IMR-90 (cell line): ENCODE measurements at regions not wholly inside any gene's neighbourhood (a gene's known extent, or its start where the extent isn't known, plus 50 kb on each side); places are given as distances from the start of the nearest gene placed in this dataset.

Experiments
- ATAC-seq: fragments of 200-7000 bp; cut with Tn5 transposase; 2 replicates; pipeline ENCODE4 v1.9.1; 2020; ENCODE audit warnings: low read depth, mild to moderate bottlenecking, moderate library complexity
- BruUV-seq: library from RNA; stranded (reverse); fragments of 400-500 nt; replicated peaks from 2 replicates; lab custom pipeline; 2021; lab: Mats Ljungman, UMichigan
- CTCF ChIA-PET: fragments of 300-600 bp; formaldehyde crosslinking; extraction: SDS; loops from one replicate; lab custom pipeline; 2021; ENCODE audit warnings: antibody characterized with exemption; lab: Yijun Ruan, JAX
- POLR2A ChIA-PET: fragments of 300-600 bp; sonication (Branson Sonifier 250); formaldehyde crosslinking; loops from one replicate; lab custom pipeline; 2022; ENCODE audit warnings: antibody characterized with exemption; ENCODE audit not compliant: unreplicated experiment; lab: Charles Lee
- DNase-seq: peaks from one replicate; pipeline ENCODE4 v3.0.0; 2013
- H2AFZ ChIP-seq: replicated peaks from 2 replicates; pipeline ENCODE3; 2013; ENCODE audit warnings: low read length, mild to moderate bottlenecking; ENCODE audit not compliant: poor library complexity
- H2AK5ac ChIP-seq: 2 replicates; pipeline ENCODE4 v1.6.1; 2013; ENCODE audit warnings: low read depth, low read length, inconsistent platforms
- H2AK9ac ChIP-seq: replicated peaks from 2 replicates; pipeline ENCODE3; 2013; ENCODE audit warnings: mild to moderate bottlenecking, low read depth, low read length, moderate library complexity; ENCODE audit not compliant: poor library complexity
- H2BK120ac ChIP-seq: 2 replicates; pipeline ENCODE4 v1.6.1; 2013; ENCODE audit warnings: low read depth, low read length, inconsistent platforms
- H2BK15ac ChIP-seq: 3 replicates; pipeline ENCODE4 v1.6.1; 2013; ENCODE audit warnings: low read depth, low read length, inconsistent platforms
- H2BK20ac ChIP-seq: 2 replicates; pipeline ENCODE4 v1.6.1; 2013; ENCODE audit warnings: low read depth, mild to moderate bottlenecking, inconsistent platforms, low read length, moderate library complexity
- H2BK5ac ChIP-seq: 2 replicates; pipeline ENCODE4 v1.6.1; 2013; ENCODE audit warnings: mild to moderate bottlenecking, low read depth, low read length, inconsistent platforms; ENCODE audit not compliant: poor library complexity, severe bottlenecking
- H3K14ac ChIP-seq: replicated peaks from 2 replicates; pipeline ENCODE4 v1.6.1; 2013; ENCODE audit warnings: low read depth, low read length, inconsistent platforms
- H3K18ac ChIP-seq: 2 replicates; pipeline ENCODE4 v1.6.1; 2013; ENCODE audit warnings: low read depth, low read length, control low read depth
- H3K23ac ChIP-seq: 2 replicates; pipeline ENCODE4 v1.6.1; 2013; ENCODE audit warnings: low read depth, low read length, inconsistent platforms
- H3K27ac ChIP-seq: 2 replicates; pipeline ENCODE4 v1.5.1; 2013; ENCODE audit warnings: mild to moderate bottlenecking, control low read depth, low read length; ENCODE audit not compliant: insufficient read depth
- H3K27me3 ChIP-seq: 2 replicates; pipeline ENCODE4 v1.6.1; 2013; ENCODE audit warnings: low read length; ENCODE audit not compliant: control insufficient read depth, insufficient read depth
- H3K36me3 ChIP-seq: 2 replicates; pipeline ENCODE4 v1.6.1; 2013; ENCODE audit warnings: low read length, mixed read lengths; ENCODE audit not compliant: control insufficient read depth, insufficient read depth
- H3K4ac ChIP-seq: 2 replicates; pipeline ENCODE4 v1.6.1; 2013; ENCODE audit warnings: low read depth, low read length, inconsistent platforms
- H3K4me1 ChIP-seq: 2 replicates; pipeline ENCODE4 v1.6.1; 2013; ENCODE audit warnings: low read length, mixed read lengths; ENCODE audit not compliant: control insufficient read depth, insufficient read depth
- H3K4me2 ChIP-seq: 2 replicates; pipeline ENCODE4 v1.6.1; 2013; ENCODE audit warnings: low read depth, mild to moderate bottlenecking, control low read depth, low read length, moderate library complexity
- H3K4me3 ChIP-seq: 2 replicates; pipeline ENCODE4 v1.5.1; 2013; ENCODE audit warnings: low read depth, mild to moderate bottlenecking, control low read depth, low read length, moderate library complexity; ENCODE audit not compliant: insufficient read depth
- H3K56ac ChIP-seq: 2 replicates; pipeline ENCODE4 v1.6.1; 2013; ENCODE audit warnings: low read length, inconsistent platforms; ENCODE audit not compliant: insufficient read depth; ENCODE audit errors: extremely low read depth
- H3K79me1 ChIP-seq, 2 experiments: 2 replicates each; pipeline ENCODE4 v1.6.1; 2013; ENCODE audit warnings: low read length in 2 of 2, inconsistent platforms in 1 of 2, low read depth in 1 of 2
- H3K9ac ChIP-seq: 2 replicates; pipeline ENCODE4 v1.6.1; 2013; ENCODE audit warnings: low read depth, low read length, control low read depth
- H3K9me1 ChIP-seq: 2 replicates; pipeline ENCODE4 v1.6.1; 2013; ENCODE audit warnings: low read length, inconsistent platforms; ENCODE audit not compliant: insufficient read depth
- H3K9me3 ChIP-seq: 2 replicates; pipeline ENCODE4 v1.6.1; 2013; ENCODE audit warnings: low read length; ENCODE audit not compliant: control insufficient read depth, insufficient read depth
- H4K20me1 ChIP-seq: 2 replicates; pipeline ENCODE4 v1.6.1; 2013; ENCODE audit warnings: low read length, inconsistent platforms; ENCODE audit not compliant: insufficient read depth
- H4K5ac ChIP-seq: 2 replicates; pipeline ENCODE4 v1.6.1; 2013; ENCODE audit warnings: mild to moderate bottlenecking, low read depth, low read length, control low read depth
- H4K8ac ChIP-seq, 2 experiments: 2 replicates each; pipeline ENCODE4 v1.6.1; 2013; ENCODE audit warnings: low read depth in 2 of 2, low read length in 2 of 2, control low read depth in 1 of 2, inconsistent platforms in 1 of 2
- H4K91ac ChIP-seq: 2 replicates; pipeline ENCODE4 v1.6.1; 2013; ENCODE audit warnings: low read depth, low read length, inconsistent platforms; ENCODE audit not compliant: insufficient read depth
- BHLHE40 ChIP-seq: fragments of 150-350 bp; IDR thresholded peaks from 2 replicates; pipeline ENCODE4 v1.6.1; 2016; ENCODE audit warnings: mild to moderate bottlenecking, low read depth, low read length
- CEBPB ChIP-seq: IDR thresholded peaks from 2 replicates; pipeline ENCODE4 v1.6.1; 2012; ENCODE audit warnings: low read depth, low read length, improper control_type of control experiment
- CTCF ChIP-seq: conservative IDR thresholded peaks from 2 replicates; pipeline ENCODE4 v1.5.1; 2012; ENCODE audit warnings: mild to moderate bottlenecking, low read depth, low read length, improper control_type of control experiment
- ELK1 ChIP-seq: fragments of 150-350 bp; IDR thresholded peaks from 2 replicates; pipeline ENCODE4 v1.6.1; 2016; ENCODE audit warnings: low read depth, mild to moderate bottlenecking, low read length, moderate library complexity, borderline replicate concordance
- FOS ChIP-seq: fragments of 150-350 bp; IDR thresholded peaks from 2 replicates; pipeline ENCODE4 v1.6.1; 2016; ENCODE audit warnings: low read depth, low read length
- MAFK ChIP-seq: IDR thresholded peaks from 2 replicates; pipeline ENCODE4 v1.6.1; 2012; ENCODE audit warnings: low read depth, low read length, improper control_type of control experiment
- MAZ ChIP-seq: IDR thresholded peaks from 2 replicates; pipeline ENCODE4 v1.6.1; 2012; ENCODE audit warnings: low read depth, mild to moderate bottlenecking, low read length, improper control_type of control experiment, moderate library complexity, borderline replicate concordance
- NFE2L2 ChIP-seq: fragments of 150-350 bp; IDR thresholded peaks from 2 replicates; pipeline ENCODE4 v1.6.1; 2016; ENCODE audit warnings: low read depth, mild to moderate bottlenecking, low read length
- POLR2A ChIP-seq: IDR thresholded peaks from 2 replicates; pipeline ENCODE4 v1.6.1; 2012; ENCODE audit warnings: mild to moderate bottlenecking, low read depth, low read length
- RAD21 ChIP-seq: IDR thresholded peaks from 2 replicates; pipeline ENCODE4 v1.6.1; 2012; ENCODE audit warnings: low read length, improper control_type of control experiment
- RCOR1 ChIP-seq: IDR thresholded peaks from 2 replicates; pipeline ENCODE4 v1.6.1; 2012; ENCODE audit warnings: mild to moderate bottlenecking, low read length, improper control_type of control experiment; ENCODE audit not compliant: insufficient replicate concordance
- RFX5 ChIP-seq: IDR thresholded peaks from 2 replicates; pipeline ENCODE4 v1.8.0; 2012; ENCODE audit warnings: low read depth, mild to moderate bottlenecking, low read length, moderate library complexity
- SMC3 ChIP-seq: fragments of 150-350 bp; IDR thresholded peaks from 2 replicates; pipeline ENCODE4 v1.6.1; 2016; ENCODE audit warnings: low read depth, mild to moderate bottlenecking, antibody characterized with exemption, low read length, moderate library complexity
- USF2 ChIP-seq: fragments of 150-350 bp; IDR thresholded peaks from 2 replicates; pipeline ENCODE4 v1.6.1; 2017; ENCODE audit warnings: mild to moderate bottlenecking, antibody characterized with exemption, low read length, low read depth
- dilution Hi-C: fragments of 300-500 bp; cut with HindIII; formaldehyde crosslinking; loops from one replicate; pipeline ENCODE4 v1.14.3; 2018; ENCODE audit warnings: low sequenced_read_pairs; ENCODE audit not compliant: unreplicated experiment
- in situ Hi-C: fragments of 300-500 bp; cut with MboI; formaldehyde crosslinking; loops from 3 replicates; pipeline ENCODE4 v1.14.3; 2019; ENCODE audit warnings: low sequenced_read_pairs, inconsistent platforms, mixed read lengths
- intact Hi-C: fragments of 100-400 bp; cut with micrococcal nuclease; formaldehyde crosslinking; loops from 2 replicates; pipeline ENCODE4 v1.10.0; 2022

DNA sequence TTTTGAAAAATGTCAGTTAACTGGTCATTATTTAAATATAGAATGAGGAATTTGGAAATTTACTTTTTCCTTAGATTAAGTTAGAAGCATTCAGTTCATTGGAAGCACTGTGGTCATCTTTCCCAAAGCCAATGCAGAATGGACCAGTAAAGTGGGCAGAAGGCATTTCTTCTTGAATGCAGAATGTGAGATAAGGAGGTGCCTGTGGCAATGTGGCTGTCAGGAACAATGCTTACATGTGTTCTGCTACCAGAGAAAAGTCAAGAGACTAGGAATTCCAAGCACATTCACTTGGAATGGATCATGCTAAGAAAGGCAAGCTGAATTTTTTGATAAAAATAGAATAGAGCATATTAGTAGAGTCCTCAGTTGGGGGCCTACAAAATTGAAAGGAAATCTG lies 295.0 kb upstream of the KCNH7 start:
- dilution Hi-C loops (no loop called here), in situ Hi-C loops (no loop called here)
- no TSS peak for BruUV-seq

More for the DNA sequence above, 295.0 kb upstream of the KCNH7 start:
- Histone ChIP-seq H3K27me3 (no peaks in the 10 kb centered on the region), H4K8ac (no peak overlapping the region), H3K9me1 (no peaks in the 10 kb centered on the region), H3K9ac (no peak overlapping the region), H3K79me1 (no peaks in the 10 kb centered on the region), H2AK9ac (no peak overlapping the region), H2AK5ac (no peak overlapping the region), H2BK5ac (no peak overlapping the region), H4K5ac (no peak overlapping the region), H3K9me3 (no peaks in the 10 kb centered on the region), H3K14ac (no peak overlapping the region), H3K4me1 (no peaks in the 10 kb centered on the region), H3K4me2 (no peak overlapping the region), H3K36me3 (no peaks in the 10 kb centered on the region), H4K20me1 (no peaks in the 10 kb centered on the region), H2BK20ac (no peak overlapping the region), H3K56ac (no peak overlapping the region), H3K18ac (no peak overlapping the region), H2BK15ac (no peak overlapping the region), H3K23ac (no peak overlapping the region), H2BK120ac (no peak overlapping the region), H2AFZ (no peak overlapping the region), H3K4ac (no peak overlapping the region), H3K4me3 (no peak overlapping the region), H3K27ac (no peak overlapping the region), H4K91ac (no peak overlapping the region)
- intact Hi-C loops = loop anchor here (2.0 to 10.0 kb wide), 3 partner anchors 243 to 1549 kb away; no protein-coding TSS in a partner anchor
- DNase-seq (no peak), ATAC-seq (no peak)
- POLR2A ChIA-PET = no interaction called here
- no peak for TF ChIP-seq MAZ
- no peak for TF ChIP-seq NFE2L2
- no peak for TF ChIP-seq MAFK
- TF ChIP-seq CEBPB = no peak
- TF ChIP-seq POLR2A = no peak
- no peak for TF ChIP-seq FOS
- no peak for TF ChIP-seq USF2
- no peak for TF ChIP-seq RFX5
- TF ChIP-seq RAD21 = no peak
- no peak for TF ChIP-seq ELK1
- no peak for TF ChIP-seq CTCF
- TF ChIP-seq BHLHE40 = no peak
- TF ChIP-seq SMC3 = no peak
- no peak for TF ChIP-seq RCOR1
- CTCF ChIA-PET = no interaction called here
